Prostate gland (tissue), 2 donors: ENCODE measurements at regions not wholly inside any gene's neighbourhood (a gene's known extent, or its start where the extent isn't known, plus 50 kb on each side); places are given as distances from the start of the nearest gene placed in this dataset.

Source experiments
- DNase-seq: peaks from one replicate; pipeline ENCODE4 v3.0.0-alpha.2; 2019; ENCODE audit warnings: low spot score
- H3K27ac ChIP-seq, 2 donors: fragments of 200-600 bp; sonication (generic); 2 replicates each; pipeline ENCODE4 v1.5.1; 2017 to 2019
- H3K27me3 ChIP-seq: fragments of 200-600 bp; sonication (generic); replicated peaks from 2 replicates; pipeline ENCODE4 v1.5.1; 2019; ENCODE audit not compliant: insufficient read depth
- H3K36me3 ChIP-seq, 2 donors: fragments of 200-600 bp; sonication (generic); 1 replicate in 1 of 2; 2 replicates in 1 of 2; pipeline versions ENCODE4 v1.5.1 to v1.8.1; 2017 to 2019
- H3K4me1 ChIP-seq: fragments of 200-600 bp; sonication (generic); replicated peaks from 2 replicates; pipeline ENCODE4 v1.5.1; 2019
- H3K4me3 ChIP-seq, 2 donors: fragments of 200-600 bp; sonication (generic); 2 replicates each; pipeline ENCODE4 v1.5.1; 2017 to 2019
- H3K9me3 ChIP-seq: fragments of 200-600 bp; sonication (generic); 2 replicates; pipeline ENCODE4 v1.5.1; 2017
- CTCF ChIP-seq, 4 experiments: fragments of 200-600 bp in 2 of 4; fragments of 450-650 bp in 2 of 4; sonication (generic) in 2 of 4; IDR thresholded peaks; 1 replicate in 3 of 4; 2 replicates in 1 of 4; pipeline ENCODE4 v1.5.1; 2016 to 2019; ENCODE audit warnings: antibody characterized with exemption in 4 of 4, mild to moderate bottlenecking in 2 of 4, moderate library complexity in 2 of 4
- POLR2A ChIP-seq: fragments of 450-650 bp; IDR thresholded peaks from one replicate; pipeline ENCODE4 v1.6.1; 2016; ENCODE audit warnings: antibody characterized with exemption, mild to moderate bottlenecking
- POLR2AphosphoS5 ChIP-seq: sonication (generic); formaldehyde crosslinking; IDR thresholded peaks from one replicate; pipeline ENCODE4 v1.6.1; 2017; ENCODE audit warnings: antibody characterized with exemption
- WGBS: methylation state at CpG from one replicate; pipeline ENCODE4 v1.1.5; 2018; 5-methylcytosine and 5-hydroxymethylcytosine counted together
- intact Hi-C: fragments of 100-400 bp; cut with DNase I; formaldehyde crosslinking; loops from one replicate; pipeline ENCODE4 v1.14.2; 2022

GRCh38 chr4:173753408-173753807 is 223.4 kb upstream of the HAND2 start:
- 66% methylated on average over 1 of the region's 1 CpG for WGBS
- TF ChIP-seq CTCF (IDR thresholded peaks at IDR 0.05) (no peak), POLR2A (no peak), POLR2AphosphoS5 (no peak)
- no peak overlapping the region for H3K27ac ChIP-seq
- H3K4me1 ChIP-seq = no peaks in the 10 kb centered on the region
- no peaks in the 10 kb centered on the region for H3K36me3 ChIP-seq
- no peaks in the 10 kb centered on the region for H3K9me3 ChIP-seq
- no peak overlapping the region for H3K4me3 ChIP-seq
- no peak for DNase-seq
- no peaks in the 10 kb centered on the region for H3K27me3 ChIP-seq
- intact Hi-C loops = no loop called here

- no peak for DNase-seq
- H3K9me3 ChIP-seq = no peaks in the 10 kb centered on the region
- no peak for TF ChIP-seq CTCF (IDR thresholded peaks at IDR 0.05)
- no peak for TF ChIP-seq POLR2AphosphoS5
- no peak for TF ChIP-seq POLR2A
- no peak overlapping the region for H3K4me3 ChIP-seq
- H3K4me1 ChIP-seq = no peaks in the 10 kb centered on the region
- H3K27ac ChIP-seq = no peak overlapping the region
- H3K27me3 ChIP-seq = no peaks in the 10 kb centered on the region
- WGBS = 46% methylated on average over 7 of the region's 7 CpGs
- no peaks in the 10 kb centered on the region for H3K36me3 ChIP-seq
- intact Hi-C loops = no loop called here
These were observed 222.7 kb upstream of the HAND2 start for GRCh38 chr4:173752610-173753230.

- TF ChIP-seq CTCF (IDR thresholded peaks at IDR 0.05) (no peak), POLR2AphosphoS5 (no peak), POLR2A (no peak)
- intact Hi-C loops = no loop called here
- 47% methylated on average over 1 of the region's 1 CpG for WGBS
- no peaks in the 10 kb centered on the region for H3K4me1 ChIP-seq
- DNase-seq = no peak
- no peaks in the 10 kb centered on the region for H3K9me3 ChIP-seq
- no peak overlapping the region for H3K27ac ChIP-seq
- no peaks in the 10 kb centered on the region for H3K36me3 ChIP-seq
- H3K4me3 ChIP-seq = no peak overlapping the region
- H3K27me3 ChIP-seq = no peaks in the 10 kb centered on the region
These were observed 218.3 kb upstream of the HAND2 start for GRCh38 chr4:173748353-173748752.

GRCh38 chr4:173747537-173748257 is 217.7 kb upstream of the HAND2 start:
- H3K36me3 ChIP-seq = no peaks in the 10 kb centered on the region
- no peaks in the 10 kb centered on the region for H3K4me1 ChIP-seq
- intact Hi-C loops = no loop called here
- no peak for TF ChIP-seq POLR2A
- TF ChIP-seq CTCF (IDR thresholded peaks at IDR 0.05) = no peak
- no peak for TF ChIP-seq POLR2AphosphoS5
- DNase-seq = no peak
- no peaks in the 10 kb centered on the region for H3K9me3 ChIP-seq
- WGBS = 56% methylated on average over 9 of the region's 9 CpGs
- H3K27me3 ChIP-seq = no peaks in the 10 kb centered on the region
- no peak overlapping the region for H3K27ac ChIP-seq
- H3K4me3 ChIP-seq = no peak overlapping the region

GRCh38 chr4:173746424-173746823 is 216.4 kb upstream of the HAND2 start:
- no peak for DNase-seq
- Histone ChIP-seq H3K36me3 (no peaks in the 10 kb centered on the region), H3K9me3 (no peaks in the 10 kb centered on the region), H3K4me1 (no peaks in the 10 kb centered on the region), H3K4me3 (no peak overlapping the region), H3K27me3 (no peaks in the 10 kb centered on the region), H3K27ac (no peak overlapping the region)
- 39% methylated on average over 7 of the region's 7 CpGs for WGBS
- no peak for TF ChIP-seq POLR2AphosphoS5
- TF ChIP-seq CTCF (IDR thresholded peaks at IDR 0.05) = no peak
- no peak for TF ChIP-seq POLR2A
- intact Hi-C loops = no loop called here
